ENCODE measurements at regions not wholly inside any gene's neighbourhood (a gene's known extent, or its start where the extent isn't known, plus 50 kb on each side); places are given as distances from the start of the nearest gene placed in this dataset.
"Not testable (repeated sequence)": the region's sequence is repeated elsewhere in the genome, so short reads cannot be mapped to it uniquely, and the experiment has no call there.

- H3K9me3 ChIP-seq (ENCODE audit: control insufficient read depth in 2 of 2, low read length in 2 of 2); H3K4me3 ChIP-seq (ENCODE audit: low read depth, low read length); H3K27me3 ChIP-seq (ENCODE audit: control insufficient read depth, insufficient read depth, low read length); H3K36me3 ChIP-seq (ENCODE audit: control insufficient read depth, insufficient read depth, low read length); ATAC-seq (ENCODE audit: low read depth in 2 of 2); H3K27me3 Mint-ChIP-seq; H3K4me1 ChIP-seq (ENCODE audit: control insufficient read depth, insufficient read depth, low read length, poor library complexity, severe bottlenecking); DNase-seq; H3K4me1 Mint-ChIP-seq; H3K27ac ChIP-seq (ENCODE audit: insufficient read depth, low read length, poor library complexity, severe bottlenecking); H3K36me3 Mint-ChIP-seq; H3K27ac Mint-ChIP-seq; H3K4me3 Mint-ChIP-seq: not testable (repeated sequence)
- peaks cover 2 to 28% (median 12%) of the 10 kb centered on the region in 7 donors for H3K9me3 Mint-ChIP-seq
These were observed 260.9 kb downstream of the FOXG1 start for GRCh38 chr14:29027441-29027840.

- not testable (repeated sequence) for H3K4me1 Mint-ChIP-seq; H3K36me3 ChIP-seq (ENCODE audit: control insufficient read depth, insufficient read depth, low read length); H3K27ac Mint-ChIP-seq; H3K4me3 ChIP-seq (ENCODE audit: low read depth, low read length); H3K36me3 Mint-ChIP-seq; DNase-seq; H3K27me3 ChIP-seq (ENCODE audit: control insufficient read depth, insufficient read depth, low read length); H3K9me3 ChIP-seq (ENCODE audit: control insufficient read depth in 2 of 2, low read length in 2 of 2); H3K27ac ChIP-seq (ENCODE audit: insufficient read depth, low read length, poor library complexity, severe bottlenecking); H3K27me3 Mint-ChIP-seq; ATAC-seq (ENCODE audit: low read depth in 2 of 2); H3K4me3 Mint-ChIP-seq; H3K4me1 ChIP-seq (ENCODE audit: control insufficient read depth, insufficient read depth, low read length, poor library complexity, severe bottlenecking)
- peaks cover 2 to 28% (median 12%) of the 10 kb centered on the region in 7 donors for H3K9me3 Mint-ChIP-seq
These were observed 261.5 kb downstream of the FOXG1 start for GRCh38 chr14:29027941-29028705.

GRCh38 chr14:29028973-29029582 is 262.5 kb downstream of the FOXG1 start:
- H3K9me3 Mint-ChIP-seq, result peaks cover 2 to 32% (median 11%) of the 10 kb centered on the region in 7 donors
- H3K36me3 ChIP-seq (ENCODE audit: control insufficient read depth, insufficient read depth, low read length), result no peaks in the 10 kb centered on the region
- H3K4me3 ChIP-seq (ENCODE audit: low read depth, low read length), result no peak overlapping the region
- no peaks in the 10 kb centered on the region for H3K36me3 Mint-ChIP-seq
- H3K27ac Mint-ChIP-seq, result no peak overlapping the region
- no peak for ATAC-seq (ENCODE audit: low read depth in 2 of 2)
- H3K4me1 ChIP-seq (ENCODE audit: control insufficient read depth, insufficient read depth, low read length, poor library complexity, severe bottlenecking), result no peaks in the 10 kb centered on the region
- no peaks in the 10 kb centered on the region for H3K4me1 Mint-ChIP-seq
- H3K27me3 ChIP-seq (ENCODE audit: control insufficient read depth, insufficient read depth, low read length), result no peaks in the 10 kb centered on the region
- H3K9me3 ChIP-seq (ENCODE audit: control insufficient read depth in 2 of 2, low read length in 2 of 2), result peaks cover 0 to 6% of the 10 kb centered on the region in 2 experiments
- H3K4me3 Mint-ChIP-seq, result no peak overlapping the region
- DNase-seq, result no peak
- no peaks in the 10 kb centered on the region for H3K27me3 Mint-ChIP-seq
- H3K27ac ChIP-seq (ENCODE audit: insufficient read depth, low read length, poor library complexity, severe bottlenecking), result no peak overlapping the region

GRCh38 chr14:29030121-29030520 is 263.5 kb downstream of the FOXG1 start:
- Mint-ChIP-seq H3K4me3 (no peak overlapping the region), H3K27me3 (no peaks in the 10 kb centered on the region), H3K4me1 (no peaks in the 10 kb centered on the region), H3K27ac (no peak overlapping the region), H3K9me3 (peaks cover 0 to 36% (median 8%) of the 10 kb centered on the region in 7 donors), H3K36me3 (no peaks in the 10 kb centered on the region)
- Histone ChIP-seq H3K4me3 (ENCODE audit: low read depth, low read length) (no peak overlapping the region), H3K27ac (ENCODE audit: insufficient read depth, low read length, poor library complexity, severe bottlenecking) (no peak overlapping the region), H3K27me3 (ENCODE audit: control insufficient read depth, insufficient read depth, low read length) (no peaks in the 10 kb centered on the region), H3K9me3 (ENCODE audit: control insufficient read depth in 2 of 2, low read length in 2 of 2) (peaks cover 0 to 6% of the 10 kb centered on the region in 2 experiments), H3K36me3 (ENCODE audit: control insufficient read depth, insufficient read depth, low read length) (no peaks in the 10 kb centered on the region), H3K4me1 (ENCODE audit: control insufficient read depth, insufficient read depth, low read length, poor library complexity, severe bottlenecking) (no peaks in the 10 kb centered on the region)
- DNase-seq (no peak), ATAC-seq (ENCODE audit: low read depth in 2 of 2) (no peak)

- ATAC-seq (ENCODE audit: low read depth in 2 of 2), result no peak
- no peaks in the 10 kb centered on the region for H3K4me1 ChIP-seq (ENCODE audit: control insufficient read depth, insufficient read depth, low read length, poor library complexity, severe bottlenecking)
- Mint-ChIP-seq H3K27ac (no peak overlapping the region), H3K4me3 (no peak overlapping the region), H3K27me3 (no peaks in the 10 kb centered on the region), H3K4me1 (no peaks in the 10 kb centered on the region), H3K36me3 (no peaks in the 10 kb centered on the region), H3K9me3 (peaks cover 0 to 39% (median 12%) of the 10 kb centered on the region in 7 donors)
- H3K27me3 ChIP-seq (ENCODE audit: control insufficient read depth, insufficient read depth, low read length), result no peaks in the 10 kb centered on the region
- H3K27ac ChIP-seq (ENCODE audit: insufficient read depth, low read length, poor library complexity, severe bottlenecking), result no peak overlapping the region
- no peaks in the 10 kb centered on the region for H3K36me3 ChIP-seq (ENCODE audit: control insufficient read depth, insufficient read depth, low read length)
- H3K4me3 ChIP-seq (ENCODE audit: low read depth, low read length), result no peak overlapping the region
- no peak for DNase-seq
- H3K9me3 ChIP-seq (ENCODE audit: control insufficient read depth in 2 of 2, low read length in 2 of 2), result peaks cover 0 to 6% of the 10 kb centered on the region in 2 experiments
These were observed 264.4 kb downstream of the FOXG1 start for GRCh38 chr14:29030970-29031369.

GRCh38 chr14:29035134-29035533 is 268.5 kb downstream of the FOXG1 start:
- Mint-ChIP-seq H3K36me3 (no peaks in the 10 kb centered on the region), H3K27me3 (no peaks in the 10 kb centered on the region), H3K4me3 (no peak overlapping the region), H3K9me3 (peaks cover 0 to 28% (median 4%) of the 10 kb centered on the region in 7 donors), H3K4me1 (no peaks in the 10 kb centered on the region), H3K27ac (no peak overlapping the region)
- DNase-seq, result no peak
- peaks cover 0 to 11% of the 10 kb centered on the region in 2 experiments for H3K9me3 ChIP-seq (ENCODE audit: control insufficient read depth in 2 of 2, low read length in 2 of 2)
- no peak overlapping the region for H3K27ac ChIP-seq (ENCODE audit: insufficient read depth, low read length, poor library complexity, severe bottlenecking)
- no peak for ATAC-seq (ENCODE audit: low read depth in 2 of 2)
- no peaks in the 10 kb centered on the region for H3K36me3 ChIP-seq (ENCODE audit: control insufficient read depth, insufficient read depth, low read length)
- no peaks in the 10 kb centered on the region for H3K4me1 ChIP-seq (ENCODE audit: control insufficient read depth, insufficient read depth, low read length, poor library complexity, severe bottlenecking)
- no peaks in the 10 kb centered on the region for H3K27me3 ChIP-seq (ENCODE audit: control insufficient read depth, insufficient read depth, low read length)
- no peak overlapping the region for H3K4me3 ChIP-seq (ENCODE audit: low read depth, low read length)

GRCh38 chr14:29037411-29037810 is 270.8 kb downstream of the FOXG1 start:
- Mint-ChIP-seq H3K27ac (no peak overlapping the region), H3K9me3 (peaks cover 0 to 41% (median 9%) of the 10 kb centered on the region in 7 donors), H3K36me3 (no peaks in the 10 kb centered on the region), H3K27me3 (no peaks in the 10 kb centered on the region), H3K4me3 (no peak overlapping the region), H3K4me1 (no peaks in the 10 kb centered on the region)
- Histone ChIP-seq H3K27me3 (ENCODE audit: control insufficient read depth, insufficient read depth, low read length) (no peaks in the 10 kb centered on the region), H3K4me1 (ENCODE audit: control insufficient read depth, insufficient read depth, low read length, poor library complexity, severe bottlenecking) (no peaks in the 10 kb centered on the region), H3K4me3 (ENCODE audit: low read depth, low read length) (no peak overlapping the region), H3K36me3 (ENCODE audit: control insufficient read depth, insufficient read depth, low read length) (no peaks in the 10 kb centered on the region), H3K9me3 (ENCODE audit: control insufficient read depth in 2 of 2, low read length in 2 of 2) (peaks cover 0 to 11% of the 10 kb centered on the region in 2 experiments), H3K27ac (ENCODE audit: insufficient read depth, low read length, poor library complexity, severe bottlenecking) (no peak overlapping the region)
- ATAC-seq (ENCODE audit: low read depth in 2 of 2) (no peak), DNase-seq (no peak)

- H3K27me3 Mint-ChIP-seq, result no peaks in the 10 kb centered on the region
- H3K36me3 Mint-ChIP-seq, result no peaks in the 10 kb centered on the region
- no peak overlapping the region for H3K27ac Mint-ChIP-seq
- Histone ChIP-seq H3K27me3 (ENCODE audit: control insufficient read depth, insufficient read depth, low read length) (no peaks in the 10 kb centered on the region), H3K27ac (ENCODE audit: insufficient read depth, low read length, poor library complexity, severe bottlenecking) (no peak overlapping the region), H3K36me3 (ENCODE audit: control insufficient read depth, insufficient read depth, low read length) (no peaks in the 10 kb centered on the region), H3K4me1 (ENCODE audit: control insufficient read depth, insufficient read depth, low read length, poor library complexity, severe bottlenecking) (no peaks in the 10 kb centered on the region), H3K9me3 (ENCODE audit: control insufficient read depth in 2 of 2, low read length in 2 of 2) (peaks cover 1 to 5% of the 10 kb centered on the region in 2 experiments), H3K4me3 (ENCODE audit: low read depth, low read length) (no peak overlapping the region)
- H3K4me3 Mint-ChIP-seq, result no peak overlapping the region
- no peaks in the 10 kb centered on the region for H3K4me1 Mint-ChIP-seq
- DNase-seq (no peak), ATAC-seq (ENCODE audit: low read depth in 2 of 2) (no peak)
- peaks cover 0 to 43% (median 9%) of the 10 kb centered on the region in 7 donors for H3K9me3 Mint-ChIP-seq
These were observed 272.6 kb downstream of the FOXG1 start for GRCh38 chr14:29039171-29039570.
